HepG2 (cell line): ENCODE measurements at regions not wholly inside any gene's neighbourhood (a gene's known extent, or its start where the extent isn't known, plus 50 kb on each side); places are given as distances from the start of the nearest gene placed in this dataset.
"Not testable (repeated sequence)": the region's sequence is repeated elsewhere in the genome, so short reads cannot be mapped to it uniquely, and the experiment has no call there.

Experiments
- ATAC-seq: fragments of 200-7000 bp; cut with Tn5 transposase; 3 replicates; pipeline ENCODE4 v1.9.1; 2020; ENCODE audit warnings: mild to moderate bottlenecking, moderate library complexity
- BruUV-seq: library from RNA; stranded (reverse); fragments of 400-500 nt; replicated peaks from 2 replicates; lab custom pipeline; 2021; lab: Mats Ljungman, UMichigan
- CTCF ChIA-PET: fragments of 300-600 bp; formaldehyde crosslinking; extraction: SDS; loops from one replicate; lab custom pipeline; 2021; ENCODE audit warnings: low total read pairs, inconsistent platforms, low intra/inter-chr PET ratio; lab: Yijun Ruan, JAX
- POLR2A ChIA-PET: fragments of 350-600 bp; sonication (Branson Sonifier 250); formaldehyde crosslinking; loops from one replicate; lab custom pipeline; 2020; ENCODE audit warnings: antibody characterized with exemption, inconsistent platforms; lab: Yijun Ruan, JAX
- DNase-seq: peaks from one replicate; pipeline ENCODE4 v3.0.0-alpha.2; 2015; ENCODE audit warnings: low spot score
- FAIRE-seq: peaks from 3 replicates; lab custom pipeline; 2011; peaks lifted over from hg19 to GRCh38; lab: Jason Lieb, UNC
- H2AFZ ChIP-seq: one replicate; pipeline ENCODE4 v1.6.1; 2011; ENCODE audit warnings: low read length, inconsistent platforms
- H3K27ac ChIP-seq: fragments of 300-600 bp; 3 replicates; pipeline ENCODE4 v1.8.0; 2011; ENCODE audit warnings: mixed run types, mild to moderate bottlenecking, mixed read lengths, low read length, inconsistent platforms; ENCODE audit not compliant: insufficient read depth; ENCODE audit errors: extremely low read length
- H3K27me3 ChIP-seq, 2 experiments: fragments of 200-600 bp in 1 of 2; 2 replicates in 1 of 2; 3 replicates in 1 of 2; pipeline versions ENCODE4 v1.6.0 to v1.8.0; 2011; ENCODE audit warnings: low read length in 2 of 2, mild to moderate bottlenecking in 2 of 2, moderate library complexity in 2 of 2, inconsistent platforms in 1 of 2; ENCODE audit not compliant: insufficient read depth in 2 of 2, control insufficient read depth in 1 of 2
- H3K36me3 ChIP-seq, 2 experiments: fragments of 200-600 bp in 1 of 2; replicated peaks in 1 of 2; 2 replicates in 1 of 2; 3 replicates in 1 of 2; pipeline versions ENCODE4 v1.5.1 to v1.8.0; 2011; ENCODE audit warnings: low read length in 2 of 2, inconsistent platforms in 1 of 2; ENCODE audit not compliant: insufficient read depth in 2 of 2, control insufficient read depth in 1 of 2
- H3K4me1 ChIP-seq: 2 replicates; pipeline ENCODE4 v1.5.1; 2012; ENCODE audit warnings: low read length, inconsistent platforms; ENCODE audit not compliant: insufficient read depth
- H3K4me2 ChIP-seq: 2 replicates; pipeline ENCODE4 v1.6.0; 2011; ENCODE audit warnings: low read depth, low read length, inconsistent platforms
- H3K4me3 ChIP-seq, 3 experiments: fragments of 200-600 bp in 1 of 3; sonication (generic), shearing (Covaris generic) in 1 of 3; replicated peaks in 1 of 3; 2 replicates each; pipeline ENCODE4 v1.5.1; 2011 to 2016; ENCODE audit warnings: low read length in 3 of 3, inconsistent platforms in 2 of 3, low read depth in 2 of 3, mild to moderate bottlenecking in 2 of 3, control low read depth in 1 of 3, mixed read lengths in 1 of 3; ENCODE audit not compliant: insufficient read depth in 1 of 3
- H3K79me2 ChIP-seq: one replicate; pipeline ENCODE4 v1.6.1; 2011; ENCODE audit warnings: low read length, inconsistent platforms; ENCODE audit not compliant: insufficient read depth
- H3K9ac ChIP-seq: 2 replicates; pipeline ENCODE4 v1.6.0; 2011; ENCODE audit warnings: mild to moderate bottlenecking, low read depth, low read length, inconsistent platforms; ENCODE audit not compliant: insufficient read depth
- H3K9me3 ChIP-seq: 2 replicates; pipeline ENCODE4 v1.5.1; 2012; ENCODE audit warnings: mild to moderate bottlenecking, low read length
- H4K20me1 ChIP-seq: 2 replicates; pipeline ENCODE4 v1.6.0; 2011; ENCODE audit warnings: inconsistent platforms, mild to moderate bottlenecking, low read length, moderate library complexity; ENCODE audit not compliant: insufficient read depth
- ASH2L ChIP-seq: fragments of 300-600, 200-600 bp; sonication (generic); IDR thresholded peaks from 2 replicates; pipeline ENCODE4 v1.7.0; 2017; ENCODE audit warnings: low read depth, mild to moderate bottlenecking, moderate library complexity, mixed read lengths, low read length; ENCODE audit not compliant: insufficient read length
- HDAC2 ChIP-seq: sonication (generic); formaldehyde crosslinking; IDR thresholded peaks from 2 replicates; pipeline ENCODE4 v1.4.0; 2020; ENCODE audit warnings: missing genetic modification reagents
- KDM6A ChIP-seq: IDR thresholded peaks from 2 replicates; pipeline ENCODE4 v1.6.1; 2016; ENCODE audit warnings: low read depth
- NPAS2 ChIP-seq: sonication (generic); formaldehyde crosslinking; IDR thresholded peaks from 2 replicates; pipeline ENCODE4 v1.8.0; 2022; ENCODE audit warnings: mild to moderate bottlenecking, missing genetic modification reagents, borderline replicate concordance
- PAX8 ChIP-seq: sonication (generic); formaldehyde crosslinking; IDR thresholded peaks from 2 replicates; pipeline ENCODE4 v1.8.0; 2022; ENCODE audit warnings: mild to moderate bottlenecking, missing genetic modification reagents, borderline replicate concordance
- PRPF4 ChIP-seq: fragments of 200-400 bp; formaldehyde crosslinking; IDR thresholded peaks from 2 replicates; pipeline ENCODE4 v1.6.1; 2016; ENCODE audit warnings: low read length, low read depth; ENCODE audit not compliant: poor library complexity, severe bottlenecking
- RXRB ChIP-seq: IDR thresholded peaks from 2 replicates; pipeline ENCODE4 v1.6.1; 2016; ENCODE audit warnings: borderline replicate concordance, missing genetic modification reagents, missing compliant biosample characterization
- ZNF354B ChIP-seq: sonication (generic); formaldehyde crosslinking; IDR thresholded peaks from 2 replicates; pipeline ENCODE4 v1.8.0; 2022; ENCODE audit warnings: mild to moderate bottlenecking, missing genetic modification reagents
- ZNF703 ChIP-seq: sonication (generic); formaldehyde crosslinking; IDR thresholded peaks from 2 replicates; pipeline ENCODE4 v1.5.1; 2020; ENCODE audit warnings: missing genetic modification reagents, mild to moderate bottlenecking, moderate library complexity, borderline replicate concordance
- WGBS: methylation state at CpG from one replicate; pipeline ENCODE4 v1.1.6; 2017; ENCODE audit warnings: low lambda C conversion rate; 5-methylcytosine and 5-hydroxymethylcytosine counted together
- in situ Hi-C: cut with HindIII; loops from 2 replicates; pipeline ENCODE4 v1.10.0; 2017; ENCODE audit warnings: low pct_unique_long_range_greater_than_20kb; ENCODE audit not compliant: extremely low pct_ligation_motif_present
- intact Hi-C: fragments of 100-400 bp; cut with micrococcal nuclease; formaldehyde crosslinking; loops from one replicate; pipeline ENCODE4 v1.10.0; 2022; ENCODE audit not compliant: unreplicated experiment

- TF ChIP-seq ZNF354B (CRISPR knock-in tag) = no peak
- TF ChIP-seq PAX8 (CRISPR knock-in tag) = no peak
- TF ChIP-seq RXRB (CRISPR knock-in tag) = no peak
- TF ChIP-seq KDM6A = no peak
- TF ChIP-seq HDAC2 = no peak
- TF ChIP-seq NPAS2 (CRISPR knock-in tag) = no peak
- no peak for TF ChIP-seq PRPF4
- TF ChIP-seq ASH2L = no peak
- no peak for TF ChIP-seq ZNF703
Measured at GRCh38 chr7:65276822-65277221, 96.8 kb upstream of the ZNF92 start (continued).

GRCh38 chr7:65271502-65271901, 102.2 kb upstream of the ZNF92 start:
- H3K36me3 ChIP-seq, H3K4me3 ChIP-seq, H3K9me3 ChIP-seq, H3K4me2 ChIP-seq, CTCF ChIA-PET, POLR2A ChIA-PET, intact Hi-C loops, in situ Hi-C loops, FAIRE-seq, ATAC-seq, H3K27ac ChIP-seq, BruUV-seq, H3K79me2 ChIP-seq, H3K27me3 ChIP-seq, DNase-seq, H2AFZ ChIP-seq, H3K9ac ChIP-seq, H4K20me1 ChIP-seq: not testable (repeated sequence)
- whole genome bisulfite sequencing = 98% methylated on average over 2 of the region's 2 CpGs
- peaks cover 17% of the 10 kb centered on the region for H3K4me1 ChIP-seq
